Ishikawa (cell line): ENCODE measurements at regions not wholly inside any gene's neighbourhood (a gene's known extent, or its start where the extent isn't known, plus 50 kb on each side); places are given as distances from the start of the nearest gene placed in this dataset.

Source experiments
- CEBPB ChIP-seq: IDR thresholded peaks from 2 replicates; pipeline ENCODE4 v1.6.1; 2012
- CREB1 ChIP-seq: IDR thresholded peaks from 2 replicates; pipeline ENCODE4 v1.6.1; 2012; ENCODE audit warnings: low read depth
- EGR1 ChIP-seq: IDR thresholded peaks from 2 replicates; pipeline ENCODE4 v1.6.1; 2012
- EP300 ChIP-seq: IDR thresholded peaks from 2 replicates; pipeline ENCODE4 v1.6.1; 2012; ENCODE audit warnings: borderline replicate concordance
- FOXM1 ChIP-seq: IDR thresholded peaks from 2 replicates; pipeline ENCODE4 v1.6.1; 2012; ENCODE audit warnings: low read depth, borderline replicate concordance
- NFIC ChIP-seq: IDR thresholded peaks from 2 replicates; pipeline ENCODE4 v1.6.1; 2012
- RAD21 ChIP-seq: IDR thresholded peaks from 2 replicates; pipeline ENCODE4 v1.6.1; 2012; ENCODE audit warnings: low read depth
- TAF1 ChIP-seq: IDR thresholded peaks from 2 replicates; pipeline ENCODE4 v1.6.1; 2012; ENCODE audit warnings: low read depth, mild to moderate bottlenecking
- TCF12 ChIP-seq: IDR thresholded peaks from 2 replicates; pipeline ENCODE4 v1.6.1; 2012; ENCODE audit warnings: low read depth
- TEAD4 ChIP-seq: IDR thresholded peaks from 2 replicates; pipeline ENCODE4 v1.6.1; 2012
- YY1 ChIP-seq: IDR thresholded peaks from 2 replicates; pipeline ENCODE4 v1.6.1; 2012; ENCODE audit warnings: low read depth
- ZBTB7A ChIP-seq: IDR thresholded peaks from 2 replicates; pipeline ENCODE4 v1.6.1; 2012; ENCODE audit warnings: low read depth
- TF ChIP-seq, protein P1 (sequence below): IDR thresholded peaks from 2 replicates; pipeline ENCODE4 v1.6.1; 2012
- TF ChIP-seq, protein P2 (sequence below): IDR thresholded peaks from 2 replicates; pipeline ENCODE4 v1.6.1; 2012
- TF ChIP-seq, protein P3 (sequence below): IDR thresholded peaks from 2 replicates; pipeline ENCODE4 v1.6.1; 2012; ENCODE audit warnings: low read depth, mild to moderate bottlenecking

- TF ChIP-seq EGR1 (no peak), FOXM1 (no peak), CEBPB (no peak), NFIC (no peak)
- TF ChIP-seq, protein P1, sequence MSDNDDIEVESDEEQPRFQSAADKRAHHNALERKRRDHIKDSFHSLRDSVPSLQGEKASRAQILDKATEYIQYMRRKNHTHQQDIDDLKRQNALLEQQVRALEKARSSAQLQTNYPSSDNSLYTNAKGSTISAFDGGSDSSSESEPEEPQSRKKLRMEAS = no peak
- TF ChIP-seq, protein P2, sequence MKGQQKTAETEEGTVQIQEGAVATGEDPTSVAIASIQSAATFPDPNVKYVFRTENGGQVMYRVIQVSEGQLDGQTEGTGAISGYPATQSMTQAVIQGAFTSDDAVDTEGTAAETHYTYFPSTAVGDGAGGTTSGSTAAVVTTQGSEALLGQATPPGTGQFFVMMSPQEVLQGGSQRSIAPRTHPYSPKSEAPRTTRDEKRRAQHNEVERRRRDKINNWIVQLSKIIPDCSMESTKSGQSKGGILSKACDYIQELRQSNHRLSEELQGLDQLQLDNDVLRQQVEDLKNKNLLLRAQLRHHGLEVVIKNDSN = no peak
Observed at GRCh38 chr14:86915406-86915805, 1077.6 kb downstream of the GALC start.

DNA sequence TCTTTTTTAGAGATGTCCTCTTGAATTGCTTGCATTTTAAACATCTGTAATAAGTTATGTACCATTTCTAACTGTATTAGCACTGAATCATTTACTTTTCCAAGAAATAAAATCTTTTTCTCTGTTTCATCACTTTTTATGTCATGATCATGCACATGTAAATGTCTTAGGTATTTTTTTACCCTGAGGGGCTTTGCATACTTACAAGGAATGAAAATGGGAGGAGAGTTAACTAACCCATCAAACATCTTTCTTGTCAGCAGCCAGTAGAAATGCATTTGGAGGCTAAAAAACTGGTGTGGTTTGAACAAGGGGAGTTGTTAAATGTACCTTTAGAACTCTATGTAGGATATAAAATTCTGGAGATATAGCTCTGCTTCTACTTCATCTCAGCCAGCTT lies 1080.3 kb downstream of the GALC start:
- no peak for TF ChIP-seq RAD21
- TF ChIP-seq NFIC = no peak
- no peak for TF ChIP-seq YY1
- TF ChIP-seq ZBTB7A = no peak
- TF ChIP-seq, protein P3, sequence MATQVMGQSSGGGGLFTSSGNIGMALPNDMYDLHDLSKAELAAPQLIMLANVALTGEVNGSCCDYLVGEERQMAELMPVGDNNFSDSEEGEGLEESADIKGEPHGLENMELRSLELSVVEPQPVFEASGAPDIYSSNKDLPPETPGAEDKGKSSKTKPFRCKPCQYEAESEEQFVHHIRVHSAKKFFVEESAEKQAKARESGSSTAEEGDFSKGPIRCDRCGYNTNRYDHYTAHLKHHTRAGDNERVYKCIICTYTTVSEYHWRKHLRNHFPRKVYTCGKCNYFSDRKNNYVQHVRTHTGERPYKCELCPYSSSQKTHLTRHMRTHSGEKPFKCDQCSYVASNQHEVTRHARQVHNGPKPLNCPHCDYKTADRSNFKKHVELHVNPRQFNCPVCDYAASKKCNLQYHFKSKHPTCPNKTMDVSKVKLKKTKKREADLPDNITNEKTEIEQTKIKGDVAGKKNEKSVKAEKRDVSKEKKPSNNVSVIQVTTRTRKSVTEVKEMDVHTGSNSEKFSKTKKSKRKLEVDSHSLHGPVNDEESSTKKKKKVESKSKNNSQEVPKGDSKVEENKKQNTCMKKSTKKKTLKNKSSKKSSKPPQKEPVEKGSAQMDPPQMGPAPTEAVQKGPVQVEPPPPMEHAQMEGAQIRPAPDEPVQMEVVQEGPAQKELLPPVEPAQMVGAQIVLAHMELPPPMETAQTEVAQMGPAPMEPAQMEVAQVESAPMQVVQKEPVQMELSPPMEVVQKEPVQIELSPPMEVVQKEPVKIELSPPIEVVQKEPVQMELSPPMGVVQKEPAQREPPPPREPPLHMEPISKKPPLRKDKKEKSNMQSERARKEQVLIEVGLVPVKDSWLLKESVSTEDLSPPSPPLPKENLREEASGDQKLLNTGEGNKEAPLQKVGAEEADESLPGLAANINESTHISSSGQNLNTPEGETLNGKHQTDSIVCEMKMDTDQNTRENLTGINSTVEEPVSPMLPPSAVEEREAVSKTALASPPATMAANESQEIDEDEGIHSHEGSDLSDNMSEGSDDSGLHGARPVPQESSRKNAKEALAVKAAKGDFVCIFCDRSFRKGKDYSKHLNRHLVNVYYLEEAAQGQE = no peak
- TF ChIP-seq TEAD4 = no peak
- TF ChIP-seq, protein P1 = no peak
- no peak for TF ChIP-seq FOXM1
- TF ChIP-seq EP300 = no peak
- no peak for TF ChIP-seq CREB1
- no peak for TF ChIP-seq TAF1
- TF ChIP-seq TCF12 = no peak
- TF ChIP-seq EGR1 = no peak

GRCh38 chr14:86911486-86911885 lies 1081.5 kb downstream of the GALC start:
- TF ChIP-seq CREB1 = no peak
- TF ChIP-seq RAD21 = no peak
- no peak for TF ChIP-seq TAF1
- TF ChIP-seq TCF12 = no peak
- TF ChIP-seq, protein P1 = no peak
- TF ChIP-seq TEAD4 = no peak
- TF ChIP-seq EGR1 = no peak
- no peak for TF ChIP-seq YY1
- TF ChIP-seq, protein P3 = no peak
- no peak for TF ChIP-seq FOXM1
- no peak for TF ChIP-seq ZBTB7A

GRCh38 chr14:86902176-86902950 lies 1090.6 kb downstream of the GALC start:
- TF ChIP-seq ZBTB7A (no peak), RAD21 (no peak), FOXM1 (no peak), CREB1 (no peak), TEAD4 (no peak), NFIC (no peak), CEBPB (no peak), TCF12 (no peak), YY1 (no peak), EP300 (no peak), EGR1 (no peak), TAF1 (no peak)
- TF ChIP-seq, protein P2 = no peak
- TF ChIP-seq, protein P1 = no peak
- TF ChIP-seq, protein P3 = no peak
